ENCODE measurements at regions not wholly inside any gene's neighbourhood (a gene's known extent, or its start where the extent isn't known, plus 50 kb on each side); places are given as distances from the start of the nearest gene placed in this dataset.

DNA sequence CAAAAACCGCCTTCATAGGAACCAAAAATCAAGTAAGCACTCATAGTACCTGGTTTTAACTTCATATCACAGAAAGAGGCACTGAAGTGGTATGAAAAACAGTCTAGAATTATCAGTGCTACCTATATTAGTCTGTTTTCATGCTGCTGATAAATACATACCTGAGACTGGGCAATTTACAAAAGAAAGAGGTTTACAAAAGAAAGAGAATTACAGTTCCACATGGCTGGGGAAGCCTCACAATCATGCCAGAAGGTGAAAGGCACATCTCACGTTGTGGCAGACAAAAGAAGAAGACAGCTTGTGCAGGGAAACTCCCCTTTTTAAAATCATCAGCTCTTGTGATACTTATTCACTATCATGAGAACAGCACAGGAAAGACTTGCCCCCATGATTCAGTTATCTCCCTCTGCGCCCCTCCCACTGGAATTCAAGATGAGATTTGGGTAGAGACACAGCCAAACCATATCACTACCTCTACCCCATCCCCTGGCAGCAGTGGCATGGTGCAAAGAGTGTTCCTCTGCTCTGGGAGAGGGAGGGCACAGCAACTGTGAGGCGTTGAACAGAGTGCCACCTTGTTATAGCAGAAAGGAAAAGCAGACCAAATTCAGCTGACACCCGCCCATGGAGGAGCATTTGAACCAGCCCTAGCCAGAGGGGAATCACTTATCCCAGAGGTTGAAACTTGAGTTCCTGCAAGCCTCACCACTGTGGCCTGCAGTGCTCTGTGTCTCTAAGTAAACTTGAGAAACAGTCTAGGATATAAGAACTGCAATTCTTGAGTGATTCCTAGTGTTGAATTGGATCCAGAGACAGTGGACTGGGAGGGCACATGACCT lies 61.9 kb upstream of the PTPRZ1 start:
- H3K27ac ChIP-seq (ENCODE audit: low read depth, low read length) = no peak overlapping the region

DNA sequence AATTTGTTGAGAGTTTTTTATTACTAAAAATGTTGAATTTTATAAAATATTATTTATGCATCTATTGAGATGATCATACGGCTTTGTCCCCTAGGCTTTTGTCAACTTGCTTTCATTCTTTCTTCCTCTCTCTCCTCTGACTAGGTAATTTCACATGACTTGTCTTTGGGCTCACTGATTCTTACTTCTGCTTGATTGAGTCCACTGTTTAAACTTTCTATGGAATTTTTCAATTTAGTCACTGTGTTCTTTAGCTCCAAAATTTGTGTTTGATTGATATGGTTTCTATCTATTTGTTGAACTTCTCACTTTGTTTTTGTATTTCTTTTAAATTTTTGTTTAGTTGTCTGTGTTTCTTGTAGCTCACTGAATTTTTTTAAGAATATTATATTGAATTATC lies 65.9 kb upstream of the PTPRZ1 start:
- ATAC-seq (no peak), DNase-seq (no peak)
- H3K4me1 ChIP-seq (ENCODE audit: control insufficient read depth in 2 of 2, insufficient read depth in 2 of 2, low read length in 2 of 2) = no peaks in the 10 kb centered on the region
- peaks cover 0 to 4% (median 0%) of the 10 kb centered on the region in 5 donors for H3K27me3 Mint-ChIP-seq
- ChIA-PET CTCF (no interaction called here), POLR2A (no interaction called here)
- H3K4me3 ChIP-seq (ENCODE audit: low read length) = no peak overlapping the region
- no peaks in the 10 kb centered on the region for H3K4me1 Mint-ChIP-seq
- intact Hi-C loops (cut with micrococcal nuclease) = no loop called here
- H3K4me3 Mint-ChIP-seq = no peak overlapping the region
- H3K36me3 Mint-ChIP-seq = no peaks in the 10 kb centered on the region
- H3K27ac ChIP-seq (ENCODE audit: low read depth, low read length) = no peak overlapping the region
- no peak overlapping the region for H3K27ac Mint-ChIP-seq
- no peaks in the 10 kb centered on the region for H3K27me3 ChIP-seq (ENCODE audit: control insufficient read depth in 2 of 2, insufficient read depth in 2 of 2, low read length in 2 of 2)
- peaks cover 0 to 23% (median 11%) of the 10 kb centered on the region in 11 donors for H3K9me3 Mint-ChIP-seq
- peaks cover 0 to 6% (median 0%) of the 10 kb centered on the region in 3 experiments for H3K9me3 ChIP-seq (ENCODE audit: control insufficient read depth in 2 of 3, low read length in 3 of 3)
- no peaks in the 10 kb centered on the region for H3K36me3 ChIP-seq (ENCODE audit: control insufficient read depth in 2 of 3, insufficient read depth in 3 of 3, low read length in 3 of 3)

More for the DNA sequence above, 61.9 kb upstream of the PTPRZ1 start:
- intact Hi-C loops (cut with micrococcal nuclease) = no loop called here
- Histone ChIP-seq H3K27me3 (ENCODE audit: control insufficient read depth in 2 of 2, insufficient read depth in 2 of 2, low read length in 2 of 2) (no peaks in the 10 kb centered on the region), H3K4me1 (ENCODE audit: control insufficient read depth in 2 of 2, insufficient read depth in 2 of 2, low read length in 2 of 2) (no peaks in the 10 kb centered on the region), H3K9me3 (ENCODE audit: control insufficient read depth in 2 of 3, low read length in 3 of 3) (peaks cover 0 to 6% (median 0%) of the 10 kb centered on the region in 3 experiments), H3K36me3 (ENCODE audit: control insufficient read depth in 2 of 3, insufficient read depth in 3 of 3, low read length in 3 of 3) (no peaks in the 10 kb centered on the region), H3K4me3 (ENCODE audit: low read length) (no peak overlapping the region)
- peaks cover 7 to 23% (median 13%) of the 10 kb centered on the region in 11 donors for H3K9me3 Mint-ChIP-seq
- H3K27me3 Mint-ChIP-seq = peaks cover 0 to 4% (median 0%) of the 10 kb centered on the region in 5 donors
- ChIA-PET POLR2A (no interaction called here), CTCF (interaction anchor here (1.2 kb wide), 1 partner anchor 444 kb away, joined by 3 read pairs; no protein-coding TSS in a partner anchor)
- no peak overlapping the region for H3K27ac Mint-ChIP-seq
- DNase-seq (no peak), ATAC-seq (no peak)
- H3K4me1 Mint-ChIP-seq = no peaks in the 10 kb centered on the region
- no peak overlapping the region for H3K4me3 Mint-ChIP-seq
- no peaks in the 10 kb centered on the region for H3K36me3 Mint-ChIP-seq

- ATAC-seq (no peak), DNase-seq (no peak)
- POLR2A ChIA-PET = no interaction called here
- CTCF ChIA-PET = no interaction called here
- Histone ChIP-seq H3K27ac (ENCODE audit: low read depth, low read length) (no peak overlapping the region), H3K36me3 (ENCODE audit: control insufficient read depth in 2 of 3, insufficient read depth in 3 of 3, low read length in 3 of 3) (no peaks in the 10 kb centered on the region), H3K4me1 (ENCODE audit: control insufficient read depth in 2 of 2, insufficient read depth in 2 of 2, low read length in 2 of 2) (no peaks in the 10 kb centered on the region), H3K9me3 (ENCODE audit: control insufficient read depth in 2 of 3, low read length in 3 of 3) (peaks cover 0 to 6% (median 0%) of the 10 kb centered on the region in 3 experiments), H3K4me3 (ENCODE audit: low read length) (no peak overlapping the region), H3K27me3 (ENCODE audit: control insufficient read depth in 2 of 2, insufficient read depth in 2 of 2, low read length in 2 of 2) (no peaks in the 10 kb centered on the region)
- intact Hi-C loops (cut with micrococcal nuclease) = no loop called here
- Mint-ChIP-seq H3K9me3 (peaks cover 0 to 17% (median 8%) of the 10 kb centered on the region in 11 donors), H3K27me3 (no peaks in the 10 kb centered on the region), H3K27ac (no peak overlapping the region), H3K4me1 (no peaks in the 10 kb centered on the region), H3K4me3 (no peak overlapping the region), H3K36me3 (no peaks in the 10 kb centered on the region)
Observed at GRCh38 chr7:121803039-121803438, 69.9 kb upstream of the PTPRZ1 start.

DNA sequence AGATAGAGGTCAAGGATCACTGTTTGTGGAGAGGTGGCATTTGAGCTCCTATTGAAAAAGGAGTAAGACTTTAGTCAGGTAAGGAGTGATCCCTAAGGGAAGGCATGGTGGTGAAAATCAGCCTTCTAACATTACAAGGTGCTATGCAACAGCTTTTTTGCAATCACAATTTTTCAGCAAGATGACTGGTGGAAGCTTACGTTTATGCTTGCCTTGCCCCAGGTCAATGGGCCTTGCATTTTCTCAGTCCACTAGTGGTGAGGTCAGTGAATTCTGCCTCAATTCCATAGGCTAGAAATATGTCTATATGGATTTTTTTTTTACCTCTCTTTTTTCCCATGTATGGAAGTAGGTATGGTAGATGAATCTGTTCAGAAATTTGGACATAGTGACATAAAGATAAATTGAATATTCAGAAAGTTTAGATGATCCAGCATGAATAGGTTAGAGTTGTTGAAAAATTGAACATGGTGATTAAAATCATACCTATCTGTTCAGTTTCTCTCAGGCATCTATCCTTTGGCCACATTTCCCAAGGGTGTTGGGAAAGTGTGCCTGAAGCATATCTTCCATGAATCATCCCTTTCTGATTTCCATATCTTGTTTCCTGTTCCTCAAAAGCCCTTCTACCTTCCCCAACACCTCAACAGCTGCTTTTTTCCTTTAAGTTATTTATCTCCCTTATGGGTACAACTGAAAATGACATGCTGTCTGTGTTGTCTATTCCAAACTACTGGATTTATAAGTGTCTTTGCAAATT lies 71.9 kb upstream of the PTPRZ1 start:
- Mint-ChIP-seq H3K9me3 (peaks cover 0 to 7% (median 0%) of the 10 kb centered on the region in 11 donors), H3K4me1 (no peaks in the 10 kb centered on the region), H3K27ac (no peak overlapping the region), H3K27me3 (no peaks in the 10 kb centered on the region), H3K36me3 (no peaks in the 10 kb centered on the region), H3K4me3 (no peak overlapping the region)
- DNase-seq (no peak), ATAC-seq (no peak)
- POLR2A ChIA-PET = no interaction called here
- Histone ChIP-seq H3K27me3 (ENCODE audit: control insufficient read depth in 2 of 2, insufficient read depth in 2 of 2, low read length in 2 of 2) (no peaks in the 10 kb centered on the region), H3K9me3 (ENCODE audit: control insufficient read depth in 2 of 3, low read length in 3 of 3) (no peaks in the 10 kb centered on the region), H3K4me1 (ENCODE audit: control insufficient read depth in 2 of 2, insufficient read depth in 2 of 2, low read length in 2 of 2) (no peaks in the 10 kb centered on the region), H3K36me3 (ENCODE audit: control insufficient read depth in 2 of 3, insufficient read depth in 3 of 3, low read length in 3 of 3) (no peaks in the 10 kb centered on the region), H3K27ac (ENCODE audit: low read depth, low read length) (no peak overlapping the region), H3K4me3 (ENCODE audit: low read length) (no peak overlapping the region)
- CTCF ChIA-PET = no interaction called here
- intact Hi-C loops (cut with micrococcal nuclease) = no loop called here

- intact Hi-C loops (cut with micrococcal nuclease) = no loop called here
- Histone ChIP-seq H3K4me3 (ENCODE audit: low read length) (no peak overlapping the region), H3K27ac (ENCODE audit: low read depth, low read length) (no peak overlapping the region), H3K27me3 (ENCODE audit: control insufficient read depth in 2 of 2, insufficient read depth in 2 of 2, low read length in 2 of 2) (no peaks in the 10 kb centered on the region), H3K4me1 (ENCODE audit: control insufficient read depth in 2 of 2, insufficient read depth in 2 of 2, low read length in 2 of 2) (no peaks in the 10 kb centered on the region), H3K9me3 (ENCODE audit: control insufficient read depth in 2 of 3, low read length in 3 of 3) (no peaks in the 10 kb centered on the region), H3K36me3 (ENCODE audit: control insufficient read depth in 2 of 3, insufficient read depth in 3 of 3, low read length in 3 of 3) (no peaks in the 10 kb centered on the region)
- DNase-seq = no peak
- H3K9me3 Mint-ChIP-seq = peaks cover 0 to 11% (median 0%) of the 10 kb centered on the region in 11 donors
- no peak overlapping the region for H3K4me3 Mint-ChIP-seq
- no peak overlapping the region for H3K27ac Mint-ChIP-seq
- no peaks in the 10 kb centered on the region for H3K36me3 Mint-ChIP-seq
- ChIA-PET POLR2A (no interaction called here), CTCF (no interaction called here)
- ATAC-seq = no peak
- H3K4me1 Mint-ChIP-seq = no peaks in the 10 kb centered on the region
- no peaks in the 10 kb centered on the region for H3K27me3 Mint-ChIP-seq
Observed at GRCh38 chr7:121798896-121799295, 74.1 kb upstream of the PTPRZ1 start.

GRCh38 chr7:121798453-121798840 lies 74.5 kb upstream of the PTPRZ1 start:
- no peaks in the 10 kb centered on the region for H3K4me1 ChIP-seq (ENCODE audit: control insufficient read depth in 2 of 2, insufficient read depth in 2 of 2, low read length in 2 of 2)
- Mint-ChIP-seq H3K4me3 (no peak overlapping the region), H3K27me3 (no peaks in the 10 kb centered on the region), H3K36me3 (no peaks in the 10 kb centered on the region), H3K4me1 (no peaks in the 10 kb centered on the region), H3K27ac (no peak overlapping the region), H3K9me3 (peaks cover 0 to 11% (median 0%) of the 10 kb centered on the region in 11 donors)
- CTCF ChIA-PET = no interaction called here
- ATAC-seq (no peak), DNase-seq (no peak)
- intact Hi-C loops (cut with micrococcal nuclease) = no loop called here
- POLR2A ChIA-PET = no interaction called here
- no peaks in the 10 kb centered on the region for H3K36me3 ChIP-seq (ENCODE audit: control insufficient read depth in 2 of 3, insufficient read depth in 3 of 3, low read length in 3 of 3)
- H3K27me3 ChIP-seq (ENCODE audit: control insufficient read depth in 2 of 2, insufficient read depth in 2 of 2, low read length in 2 of 2) = no peaks in the 10 kb centered on the region
- no peak overlapping the region for H3K27ac ChIP-seq (ENCODE audit: low read depth, low read length)
- no peak overlapping the region for H3K4me3 ChIP-seq (ENCODE audit: low read length)
- no peaks in the 10 kb centered on the region for H3K9me3 ChIP-seq (ENCODE audit: control insufficient read depth in 2 of 3, low read length in 3 of 3)
